ENCODE measurements at regions not wholly inside any gene's neighbourhood (a gene's known extent, or its start where the extent isn't known, plus 50 kb on each side); places are given as distances from the start of the nearest gene placed in this dataset.

- no peak overlapping the region for H3K4me3 ChIP-seq (ENCODE audit: low read depth, low read length)
- DNase-seq (ENCODE audit: low read depth) = no peak
- TF ChIP-seq, protein P1, sequence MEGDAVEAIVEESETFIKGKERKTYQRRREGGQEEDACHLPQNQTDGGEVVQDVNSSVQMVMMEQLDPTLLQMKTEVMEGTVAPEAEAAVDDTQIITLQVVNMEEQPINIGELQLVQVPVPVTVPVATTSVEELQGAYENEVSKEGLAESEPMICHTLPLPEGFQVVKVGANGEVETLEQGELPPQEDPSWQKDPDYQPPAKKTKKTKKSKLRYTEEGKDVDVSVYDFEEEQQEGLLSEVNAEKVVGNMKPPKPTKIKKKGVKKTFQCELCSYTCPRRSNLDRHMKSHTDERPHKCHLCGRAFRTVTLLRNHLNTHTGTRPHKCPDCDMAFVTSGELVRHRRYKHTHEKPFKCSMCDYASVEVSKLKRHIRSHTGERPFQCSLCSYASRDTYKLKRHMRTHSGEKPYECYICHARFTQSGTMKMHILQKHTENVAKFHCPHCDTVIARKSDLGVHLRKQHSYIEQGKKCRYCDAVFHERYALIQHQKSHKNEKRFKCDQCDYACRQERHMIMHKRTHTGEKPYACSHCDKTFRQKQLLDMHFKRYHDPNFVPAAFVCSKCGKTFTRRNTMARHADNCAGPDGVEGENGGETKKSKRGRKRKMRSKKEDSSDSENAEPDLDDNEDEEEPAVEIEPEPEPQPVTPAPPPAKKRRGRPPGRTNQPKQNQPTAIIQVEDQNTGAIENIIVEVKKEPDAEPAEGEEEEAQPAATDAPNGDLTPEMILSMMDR (IDR thresholded peaks at IDR 0.05; ENCODE audit: control insufficient read depth, extremely low read depth, insufficient read depth) = no peak
Measured at GRCh38 chr12:132439333-132439904, 50.5 kb upstream of the FBRSL1 start.

GRCh38 chr12:132438726-132439125 lies 51.2 kb upstream of the FBRSL1 start:
- no peak for DNase-seq (ENCODE audit: low read depth)
- no peak overlapping the region for H3K4me3 ChIP-seq (ENCODE audit: low read depth, low read length)
- TF ChIP-seq, protein P1 (IDR thresholded peaks at IDR 0.05; ENCODE audit: control insufficient read depth, extremely low read depth, insufficient read depth) = no peak

- no peak overlapping the region for H3K4me3 ChIP-seq (ENCODE audit: low read depth, low read length)
- no peak for DNase-seq (ENCODE audit: low read depth)
- TF ChIP-seq, protein P1 (IDR thresholded peaks at IDR 0.05; ENCODE audit: control insufficient read depth, extremely low read depth, insufficient read depth) = no peak
Measured at GRCh38 chr12:132437943-132438700, 51.8 kb upstream of the FBRSL1 start.

- no peak overlapping the region for H3K4me3 ChIP-seq (ENCODE audit: low read depth, low read length)
- no peak for DNase-seq (ENCODE audit: low read depth)
- TF ChIP-seq, protein P1 (IDR thresholded peaks at IDR 0.05; ENCODE audit: control insufficient read depth, extremely low read depth, insufficient read depth) = no peak
Measured at GRCh38 chr12:132437252-132437932, 52.6 kb upstream of the FBRSL1 start.

GRCh38 chr12:132436791-132437251 lies 53.1 kb upstream of the FBRSL1 start:
- no peak overlapping the region for H3K4me3 ChIP-seq (ENCODE audit: low read depth, low read length)
- no peak for DNase-seq (ENCODE audit: low read depth)
- TF ChIP-seq, protein P1 (IDR thresholded peaks at IDR 0.05; ENCODE audit: control insufficient read depth, extremely low read depth, insufficient read depth) = no peak

DNA sequence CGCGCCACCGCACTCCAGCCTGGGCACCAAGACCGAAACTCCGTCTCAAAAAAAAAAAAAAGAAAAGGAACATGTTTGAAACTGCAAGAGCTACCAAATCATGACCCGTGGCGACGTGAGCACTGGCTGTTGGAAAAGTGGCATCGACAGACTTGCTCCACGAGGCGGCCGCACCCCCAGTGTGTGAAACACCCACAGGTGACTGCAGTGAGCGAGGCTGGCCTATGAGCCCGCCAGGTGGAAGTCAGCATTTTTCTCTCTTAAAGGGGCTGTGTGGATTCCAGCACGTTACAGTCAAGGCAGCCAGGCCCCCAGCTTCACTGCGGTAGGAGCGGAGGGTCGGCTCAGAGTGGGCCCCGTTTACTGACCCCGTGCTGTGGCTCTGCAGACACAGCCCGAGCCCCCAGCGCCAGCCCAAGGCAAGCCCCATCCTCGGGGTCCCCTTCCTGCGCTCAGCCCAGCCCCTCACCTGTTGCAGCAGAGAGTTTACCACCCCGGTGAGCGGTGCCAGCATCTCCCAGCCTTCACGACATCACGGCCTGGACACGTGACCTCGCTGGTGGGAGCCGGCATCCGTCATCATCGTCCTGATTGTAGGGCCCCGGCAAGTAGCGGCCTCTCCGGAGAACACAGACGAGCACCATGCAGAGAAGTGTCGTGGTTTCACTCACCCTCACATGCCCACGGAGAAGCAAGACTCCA lies 54.3 kb upstream of the FBRSL1 start:
- no peak overlapping the region for H3K4me3 ChIP-seq (ENCODE audit: low read depth, low read length)
- no peak for DNase-seq (ENCODE audit: low read depth)
- TF ChIP-seq, protein P1 (IDR thresholded peaks at IDR 0.05; ENCODE audit: control insufficient read depth, extremely low read depth, insufficient read depth) = no peak
